Dendritic cell treated with granulocyte-macrophage colony-stimulating factor and Interleukin-4, amounts not matched to agents 40 ng/mL and 50 ng/mL, for 4 days (primary cell): ENCODE measurements at regions not wholly inside any gene's neighbourhood (a gene's known extent, or its start where the extent isn't known, plus 50 kb on each side); places are given as distances from the start of the nearest gene placed in this dataset.
"Not testable (repeated sequence)": the region's sequence is repeated elsewhere in the genome, so short reads cannot be mapped to it uniquely, and the experiment has no call there.

Experiments used
- H3K27ac Mint-ChIP-seq: one replicate; pipeline ENCODE4 v1.8.0; 2022; ENCODE audit warnings: mild to moderate bottlenecking, mixed read lengths
- H3K27me3 Mint-ChIP-seq: one replicate; pipeline ENCODE4 v1.8.0; 2022; ENCODE audit warnings: mild to moderate bottlenecking, mixed read lengths
- H3K36me3 Mint-ChIP-seq: one replicate; pipeline ENCODE4 v1.8.0; 2022; ENCODE audit warnings: low read depth, mixed read lengths
- H3K4me1 Mint-ChIP-seq: one replicate; pipeline ENCODE4 v1.8.0; 2022; ENCODE audit warnings: low read depth, mixed read lengths
- H3K4me3 Mint-ChIP-seq: one replicate; pipeline ENCODE4 v1.8.0; 2022; ENCODE audit warnings: mild to moderate bottlenecking, moderate library complexity, mixed read lengths
- H3K9me3 Mint-ChIP-seq: one replicate; pipeline ENCODE4 v1.8.0; 2022; ENCODE audit warnings: mixed read lengths
- intact Hi-C: fragments of 100-400 bp; cut with micrococcal nuclease; formaldehyde crosslinking; loops from one replicate; pipeline ENCODE4 v1.15.0; 2022

- H3K36me3 Mint-ChIP-seq, H3K9me3 Mint-ChIP-seq, H3K4me3 Mint-ChIP-seq, intact Hi-C loops, H3K4me1 Mint-ChIP-seq, H3K27ac Mint-ChIP-seq, H3K27me3 Mint-ChIP-seq: not testable (repeated sequence)
These were observed 51.0 kb upstream of the UBE2Q2 start for GRCh38 chr15:75792236-75792635.

- no peak overlapping the region for H3K4me3 Mint-ChIP-seq
- intact Hi-C loops, result no loop called here
- H3K4me1 Mint-ChIP-seq, result no peaks in the 10 kb centered on the region
- H3K36me3 Mint-ChIP-seq, result no peaks in the 10 kb centered on the region
- H3K9me3 Mint-ChIP-seq, result no peaks in the 10 kb centered on the region
- no peak overlapping the region for H3K27ac Mint-ChIP-seq
- peaks cover 6% of the 10 kb centered on the region for H3K27me3 Mint-ChIP-seq
These were observed 51.9 kb upstream of the UBE2Q2 start for GRCh38 chr15:75791337-75791713.

GRCh38 chr15:75790631-75791336 is 52.5 kb upstream of the UBE2Q2 start:
- intact Hi-C loops, result no loop called here
- Mint-ChIP-seq H3K4me1 (no peaks in the 10 kb centered on the region), H3K27ac (no peak overlapping the region), H3K27me3 (peaks cover 11% of the 10 kb centered on the region), H3K9me3 (no peaks in the 10 kb centered on the region), H3K36me3 (no peaks in the 10 kb centered on the region), H3K4me3 (no peak overlapping the region)

GRCh38 chr15:75786575-75786947 is 56.7 kb upstream of the UBE2Q2 start:
- Mint-ChIP-seq H3K4me3 (no peak overlapping the region), H3K27me3 (peaks cover 18% of the 10 kb centered on the region), H3K27ac (no peak overlapping the region), H3K36me3 (no peaks in the 10 kb centered on the region), H3K9me3 (no peaks in the 10 kb centered on the region), H3K4me1 (no peaks in the 10 kb centered on the region)
- intact Hi-C loops, result no loop called here

- Mint-ChIP-seq H3K27ac (no peak overlapping the region), H3K36me3 (no peaks in the 10 kb centered on the region), H3K4me1 (no peaks in the 10 kb centered on the region), H3K4me3 (no peak overlapping the region), H3K27me3 (peaks cover 18% of the 10 kb centered on the region), H3K9me3 (no peaks in the 10 kb centered on the region)
- intact Hi-C loops, result no loop called here
These were observed 57.3 kb upstream of the UBE2Q2 start for GRCh38 chr15:75785771-75786574.

- H3K36me3 Mint-ChIP-seq, intact Hi-C loops, H3K4me1 Mint-ChIP-seq, H3K9me3 Mint-ChIP-seq, H3K27ac Mint-ChIP-seq, H3K4me3 Mint-ChIP-seq: not testable (repeated sequence)
- peaks cover 18% of the 10 kb centered on the region for H3K27me3 Mint-ChIP-seq
These were observed 58.5 kb upstream of the UBE2Q2 start for GRCh38 chr15:75784511-75785480.

GRCh38 chr15:75783566-75783965 is 59.7 kb upstream of the UBE2Q2 start:
- H3K4me1 Mint-ChIP-seq, intact Hi-C loops, H3K4me3 Mint-ChIP-seq, H3K36me3 Mint-ChIP-seq, H3K27ac Mint-ChIP-seq, H3K9me3 Mint-ChIP-seq: not testable (repeated sequence)
- peaks cover 18% of the 10 kb centered on the region for H3K27me3 Mint-ChIP-seq

- H3K9me3 Mint-ChIP-seq, result no peaks in the 10 kb centered on the region
- H3K27ac Mint-ChIP-seq, result no peak overlapping the region
- peaks cover 18% of the 10 kb centered on the region for H3K27me3 Mint-ChIP-seq
- intact Hi-C loops, result no loop called here
- no peak overlapping the region for H3K4me3 Mint-ChIP-seq
- H3K4me1 Mint-ChIP-seq, result no peaks in the 10 kb centered on the region
- H3K36me3 Mint-ChIP-seq, result no peaks in the 10 kb centered on the region
These were observed 60.3 kb upstream of the UBE2Q2 start for GRCh38 chr15:75782926-75783325.

- H3K36me3 Mint-ChIP-seq, intact Hi-C loops, H3K4me3 Mint-ChIP-seq, H3K9me3 Mint-ChIP-seq, H3K27ac Mint-ChIP-seq: not testable (repeated sequence)
- peaks cover 12% of the 10 kb centered on the region for H3K27me3 Mint-ChIP-seq
- H3K4me1 Mint-ChIP-seq, result peaks cover 12% of the 10 kb centered on the region
These were observed 62.3 kb upstream of the UBE2Q2 start for GRCh38 chr15:75780995-75781394.

GRCh38 chr15:75779504-75779903 is 63.7 kb upstream of the UBE2Q2 start:
- Mint-ChIP-seq H3K4me3 (no peak overlapping the region), H3K27me3 (peaks cover 11% of the 10 kb centered on the region), H3K4me1 (peaks cover 17% of the 10 kb centered on the region), H3K27ac (no peak overlapping the region), H3K9me3 (no peaks in the 10 kb centered on the region), H3K36me3 (no peaks in the 10 kb centered on the region)
- intact Hi-C loops, result no loop called here

- H3K4me3 Mint-ChIP-seq, H3K36me3 Mint-ChIP-seq, H3K9me3 Mint-ChIP-seq, intact Hi-C loops, H3K27me3 Mint-ChIP-seq: not testable (repeated sequence)
- Mint-ChIP-seq H3K27ac (peak overlapping the region; percentile 16), H3K4me1 (peaks cover 17% of the 10 kb centered on the region)
These were observed 64.4 kb upstream of the CSPG4 start for GRCh38 chr15:75776871-75777610.

GRCh38 chr15:75776065-75776423 is 63.4 kb upstream of the CSPG4 start:
- Mint-ChIP-seq H3K9me3 (no peaks in the 10 kb centered on the region), H3K4me1 (peaks cover 17% of the 10 kb centered on the region), H3K36me3 (no peaks in the 10 kb centered on the region), H3K27ac (peak overlapping the region; percentile 79), H3K4me3 (no peak overlapping the region), H3K27me3 (peaks cover 3% of the 10 kb centered on the region)
- intact Hi-C loops, result no loop called here

- Mint-ChIP-seq H3K4me1 (peaks cover 17% of the 10 kb centered on the region), H3K27ac (peak overlapping the region; percentile 79), H3K9me3 (no peaks in the 10 kb centered on the region), H3K4me3 (no peak overlapping the region), H3K27me3 (peaks cover 3% of the 10 kb centered on the region), H3K36me3 (no peaks in the 10 kb centered on the region)
- intact Hi-C loops, result no loop called here
These were observed 62.8 kb upstream of the CSPG4 start for GRCh38 chr15:75775296-75776064.
